ENCODE measurements at regions not wholly inside any gene's neighbourhood (a gene's known extent, or its start where the extent isn't known, plus 50 kb on each side); places are given as distances from the start of the nearest gene placed in this dataset.

- TF ChIP-seq ZNF513 (CRISPR knock-in tag; conservative IDR thresholded peaks at IDR 0.05) = no peak
- no peak for TF ChIP-seq CTCF (CRISPR knock-in tag; IDR thresholded peaks at IDR 0.05)
- TF ChIP-seq EP300 (IDR thresholded peaks at IDR 0.05; ENCODE audit: low read depth in 2 of 2, low read length in 2 of 2) = no peak
- TF ChIP-seq EP300 (CRISPR knock-in tag; IDR thresholded peaks at IDR 0.05; ENCODE audit: borderline replicate concordance) = no peak
- no peak for TF ChIP-seq ARHGAP35 (CRISPR knock-in tag; IDR thresholded peaks at IDR 0.05; ENCODE audit: borderline replicate concordance)
- no peak for TF ChIP-seq ZNF337 (CRISPR knock-in tag; IDR thresholded peaks at IDR 0.05; ENCODE audit: borderline replicate concordance, low read depth)
- no peak for TF ChIP-seq FOXM1 (CRISPR knock-in tag; IDR thresholded peaks at IDR 0.05)
- TF ChIP-seq ZNF792 (CRISPR knock-in tag; IDR thresholded peaks at IDR 0.05) = no peak
- TF ChIP-seq CEBPG (CRISPR knock-in tag; IDR thresholded peaks at IDR 0.05) = no peak
- TF ChIP-seq GATAD2A (CRISPR knock-in tag; IDR thresholded peaks at IDR 0.05) = no peak
- no peak for TF ChIP-seq HDAC6 (IDR thresholded peaks at IDR 0.05; ENCODE audit: low read depth, low read length)
- no peak for TF ChIP-seq FOXO4 (CRISPR knock-in tag; conservative IDR thresholded peaks at IDR 0.05)
Observed at GRCh38 chr6:49322861-49323260, 140.2 kb downstream of the MMUT start.
